ENCODE measurements at regions not wholly inside any gene's neighbourhood (a gene's known extent, or its start where the extent isn't known, plus 50 kb on each side); places are given as distances from the start of the nearest gene placed in this dataset.

GRCh38 chr7:10117815-10118214 lies 855.9 kb upstream of the PHF14 start:
- TF ChIP-seq CTCF (optimal IDR thresholded peaks at IDR 0.05 in 1 of 3, IDR thresholded peaks at IDR 0.05 in 1 of 3, conservative IDR thresholded peaks at IDR 0.05 in 1 of 3; ENCODE audit: extremely low read depth in 1 of 3, insufficient read depth in 2 of 3, low read length in 3 of 3) (no peak), EZH2 (IDR thresholded peaks at IDR 0.05; ENCODE audit: low read length) (no peak)

All from keratinocyte (primary cell).